Endothelial cell (in vitro differentiated cells): ENCODE measurements at regions not wholly inside any gene's neighbourhood (a gene's known extent, or its start where the extent isn't known, plus 50 kb on each side); places are given as distances from the start of the nearest gene placed in this dataset.

Experiments
- DNase-seq: peaks from one replicate; pipeline ENCODE4 v3.0.0; 2021; ENCODE audit warnings: low spot score
- H3K27ac Mint-ChIP-seq: one replicate; pipeline ENCODE4 v1.8.0; 2021; ENCODE audit warnings: mixed read lengths, inconsistent platforms; ENCODE audit not compliant: unreplicated experiment
- H3K27me3 Mint-ChIP-seq: one replicate; pipeline ENCODE4 v1.8.0; 2021; ENCODE audit warnings: mild to moderate bottlenecking, moderate library complexity, mixed read lengths, inconsistent platforms; ENCODE audit not compliant: unreplicated experiment
- H3K36me3 Mint-ChIP-seq: one replicate; pipeline ENCODE4 v1.8.0; 2021; ENCODE audit warnings: mild to moderate bottlenecking, low read depth, mixed read lengths, inconsistent platforms; ENCODE audit not compliant: unreplicated experiment
- H3K4me1 Mint-ChIP-seq: one replicate; pipeline ENCODE4 v1.8.0; 2021; ENCODE audit warnings: mild to moderate bottlenecking, mixed read lengths, inconsistent platforms; ENCODE audit not compliant: unreplicated experiment
- H3K4me3 Mint-ChIP-seq: one replicate; pipeline ENCODE4 v1.8.0; 2021; ENCODE audit warnings: mild to moderate bottlenecking, mixed read lengths, inconsistent platforms; ENCODE audit not compliant: unreplicated experiment
- H3K9me3 Mint-ChIP-seq: one replicate; pipeline ENCODE4 v1.8.0; 2021; ENCODE audit warnings: mixed read lengths, inconsistent platforms; ENCODE audit not compliant: unreplicated experiment
- CTCF ChIP-seq: fragments of 200-600 bp; sonication (generic); IDR thresholded peaks from one replicate; pipeline ENCODE4 v1.5.0; 2021; ENCODE audit warnings: antibody characterized with exemption; ENCODE audit not compliant: unreplicated experiment

GRCh38 chr1:193957556-193958095, 771.2 kb upstream of the B3GALT2 start:
- H3K4me1 Mint-ChIP-seq = no peaks in the 10 kb centered on the region
- DNase-seq = no peak
- H3K9me3 Mint-ChIP-seq = no peaks in the 10 kb centered on the region
- no peak overlapping the region for H3K27ac Mint-ChIP-seq
- TF ChIP-seq CTCF = no peak
- no peak overlapping the region for H3K4me3 Mint-ChIP-seq
- no peaks in the 10 kb centered on the region for H3K36me3 Mint-ChIP-seq
- H3K27me3 Mint-ChIP-seq = no peaks in the 10 kb centered on the region

GRCh38 chr1:193952778-193953374, 766.5 kb upstream of the B3GALT2 start:
- no peak overlapping the region for H3K27ac Mint-ChIP-seq
- no peak for TF ChIP-seq CTCF
- DNase-seq = no peak
- H3K4me1 Mint-ChIP-seq = no peaks in the 10 kb centered on the region
- H3K36me3 Mint-ChIP-seq = no peaks in the 10 kb centered on the region
- H3K27me3 Mint-ChIP-seq = no peaks in the 10 kb centered on the region
- no peaks in the 10 kb centered on the region for H3K9me3 Mint-ChIP-seq
- no peak overlapping the region for H3K4me3 Mint-ChIP-seq

- no peak for DNase-seq
- no peak overlapping the region for H3K27ac Mint-ChIP-seq
- no peaks in the 10 kb centered on the region for H3K4me1 Mint-ChIP-seq
- no peak overlapping the region for H3K4me3 Mint-ChIP-seq
- H3K9me3 Mint-ChIP-seq = no peaks in the 10 kb centered on the region
- no peak for TF ChIP-seq CTCF
- no peaks in the 10 kb centered on the region for H3K27me3 Mint-ChIP-seq
- H3K36me3 Mint-ChIP-seq = no peaks in the 10 kb centered on the region
Observed at GRCh38 chr1:193951984-193952383, 765.6 kb upstream of the B3GALT2 start.

- Mint-ChIP-seq H3K4me1 (no peaks in the 10 kb centered on the region), H3K27ac (no peak overlapping the region), H3K9me3 (no peaks in the 10 kb centered on the region), H3K36me3 (no peaks in the 10 kb centered on the region), H3K27me3 (peaks cover 3% of the 10 kb centered on the region), H3K4me3 (no peak overlapping the region)
- no peak for TF ChIP-seq CTCF
- DNase-seq = no peak
Observed at GRCh38 chr1:193944454-193944853, 758.0 kb upstream of the B3GALT2 start.

- peaks cover 3% of the 10 kb centered on the region for H3K27me3 Mint-ChIP-seq
- no peak for TF ChIP-seq CTCF
- DNase-seq = no peak
- H3K36me3 Mint-ChIP-seq = no peaks in the 10 kb centered on the region
- no peaks in the 10 kb centered on the region for H3K4me1 Mint-ChIP-seq
- no peak overlapping the region for H3K4me3 Mint-ChIP-seq
- H3K27ac Mint-ChIP-seq = no peak overlapping the region
- H3K9me3 Mint-ChIP-seq = no peaks in the 10 kb centered on the region
Observed at GRCh38 chr1:193940176-193940575, 753.8 kb upstream of the B3GALT2 start.
